ENCODE measurements at regions not wholly inside any gene's neighbourhood (a gene's known extent, or its start where the extent isn't known, plus 50 kb on each side); places are given as distances from the start of the nearest gene placed in this dataset.
"Not testable (repeated sequence)": the region's sequence is repeated elsewhere in the genome, so short reads cannot be mapped to it uniquely, and the experiment has no call there.

DNA sequence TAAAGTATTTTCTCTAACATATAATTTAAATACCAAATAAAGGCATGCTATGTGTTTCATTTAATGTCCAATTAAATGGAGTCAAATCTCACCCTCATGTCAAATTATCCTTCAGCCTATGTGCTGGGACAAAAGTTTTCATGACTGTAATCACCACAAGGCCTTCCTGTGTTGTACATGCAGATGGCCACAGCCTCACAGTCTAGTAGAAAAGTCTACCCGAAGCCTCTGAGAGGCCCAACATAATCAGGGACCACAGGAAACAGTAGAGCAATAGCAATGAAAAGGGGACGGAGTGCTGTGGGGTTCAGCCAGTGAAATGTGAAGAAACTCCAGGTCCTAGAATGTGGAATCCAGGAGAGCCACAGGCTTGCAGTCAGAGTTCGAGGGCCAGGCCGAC is 140.2 kb upstream of the KLF6 start:
- TF ChIP-seq, protein P1, sequence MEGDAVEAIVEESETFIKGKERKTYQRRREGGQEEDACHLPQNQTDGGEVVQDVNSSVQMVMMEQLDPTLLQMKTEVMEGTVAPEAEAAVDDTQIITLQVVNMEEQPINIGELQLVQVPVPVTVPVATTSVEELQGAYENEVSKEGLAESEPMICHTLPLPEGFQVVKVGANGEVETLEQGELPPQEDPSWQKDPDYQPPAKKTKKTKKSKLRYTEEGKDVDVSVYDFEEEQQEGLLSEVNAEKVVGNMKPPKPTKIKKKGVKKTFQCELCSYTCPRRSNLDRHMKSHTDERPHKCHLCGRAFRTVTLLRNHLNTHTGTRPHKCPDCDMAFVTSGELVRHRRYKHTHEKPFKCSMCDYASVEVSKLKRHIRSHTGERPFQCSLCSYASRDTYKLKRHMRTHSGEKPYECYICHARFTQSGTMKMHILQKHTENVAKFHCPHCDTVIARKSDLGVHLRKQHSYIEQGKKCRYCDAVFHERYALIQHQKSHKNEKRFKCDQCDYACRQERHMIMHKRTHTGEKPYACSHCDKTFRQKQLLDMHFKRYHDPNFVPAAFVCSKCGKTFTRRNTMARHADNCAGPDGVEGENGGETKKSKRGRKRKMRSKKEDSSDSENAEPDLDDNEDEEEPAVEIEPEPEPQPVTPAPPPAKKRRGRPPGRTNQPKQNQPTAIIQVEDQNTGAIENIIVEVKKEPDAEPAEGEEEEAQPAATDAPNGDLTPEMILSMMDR (IDR thresholded peaks at IDR 0.05), result no peak
- Mint-ChIP-seq H3K27ac (ENCODE audit: unreplicated experiment) (peak overlapping the region; percentile 1), H3K36me3 (ENCODE audit: unreplicated experiment) (no peaks in the 10 kb centered on the region), H3K4me1 (ENCODE audit: unreplicated experiment) (peaks cover 11% of the 10 kb centered on the region), H3K9me3 (ENCODE audit: unreplicated experiment) (no peaks in the 10 kb centered on the region), H3K27me3 (ENCODE audit: unreplicated experiment) (no peaks in the 10 kb centered on the region), H3K4me3 (ENCODE audit: unreplicated experiment) (no peak overlapping the region)
- DNase-seq (ENCODE audit: extremely low spot score, unreplicated experiment), result no peak

DNA sequence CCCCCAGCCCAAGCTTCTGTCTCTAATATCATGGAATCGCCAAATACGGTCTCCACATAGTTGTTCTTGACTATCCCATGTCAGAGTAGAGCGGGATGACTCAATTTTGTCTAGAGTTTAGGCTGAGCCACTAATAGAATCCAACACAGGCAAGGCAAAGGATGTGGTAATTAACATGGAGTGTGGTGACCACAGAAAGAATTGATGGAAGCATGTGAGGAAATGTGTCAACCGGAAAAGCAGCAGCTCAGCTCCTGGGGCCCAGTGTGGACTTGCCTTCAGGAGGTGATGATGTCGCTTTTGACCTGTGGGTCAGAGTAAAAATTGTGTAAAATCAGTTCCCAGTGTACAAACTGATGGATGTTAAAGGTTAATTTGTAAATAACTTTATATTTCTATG is 139.3 kb upstream of the KLF6 start:
- H3K9me3 Mint-ChIP-seq (ENCODE audit: unreplicated experiment), result no peaks in the 10 kb centered on the region

DNA sequence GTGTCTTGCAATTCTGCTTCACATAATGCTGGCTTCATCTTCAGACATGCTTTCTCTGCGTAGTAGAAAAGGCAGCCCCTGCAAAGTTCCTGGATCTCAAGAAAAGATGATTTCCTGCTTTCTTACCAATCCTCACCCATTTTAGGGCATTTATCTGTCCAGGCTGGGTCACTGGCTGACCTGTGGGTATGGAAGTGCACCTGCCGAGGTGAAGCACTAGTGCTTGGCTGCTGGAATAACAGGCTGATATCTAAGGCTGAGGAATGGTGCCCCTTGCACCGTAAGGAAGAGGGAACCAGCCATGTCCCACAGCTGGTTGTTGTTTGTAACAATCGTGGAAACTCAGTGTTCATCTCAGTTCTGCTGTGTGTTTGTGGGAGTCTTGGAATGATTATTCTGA is 138.0 kb upstream of the KLF6 start:
- no peak for DNase-seq (ENCODE audit: extremely low spot score, unreplicated experiment)
- Mint-ChIP-seq H3K27me3 (ENCODE audit: unreplicated experiment) (no peaks in the 10 kb centered on the region), H3K36me3 (ENCODE audit: unreplicated experiment) (no peaks in the 10 kb centered on the region), H3K4me3 (ENCODE audit: unreplicated experiment) (no peak overlapping the region), H3K27ac (ENCODE audit: unreplicated experiment) (no peak overlapping the region), H3K9me3 (ENCODE audit: unreplicated experiment) (peaks cover 12% of the 10 kb centered on the region), H3K4me1 (ENCODE audit: unreplicated experiment) (peaks cover 11% of the 10 kb centered on the region)
- TF ChIP-seq, protein P1 (IDR thresholded peaks at IDR 0.05), result no peak

More for the DNA sequence above, 139.3 kb upstream of the KLF6 start:
- H3K4me3 Mint-ChIP-seq (ENCODE audit: unreplicated experiment), result no peak overlapping the region
- peak overlapping the region; percentile 42 for H3K27ac Mint-ChIP-seq (ENCODE audit: unreplicated experiment)
- peaks cover 11% of the 10 kb centered on the region for H3K4me1 Mint-ChIP-seq (ENCODE audit: unreplicated experiment)
- no peaks in the 10 kb centered on the region for H3K36me3 Mint-ChIP-seq (ENCODE audit: unreplicated experiment)
- no peaks in the 10 kb centered on the region for H3K27me3 Mint-ChIP-seq (ENCODE audit: unreplicated experiment)
- no peak for DNase-seq (ENCODE audit: extremely low spot score, unreplicated experiment)
- TF ChIP-seq, protein P1 (IDR thresholded peaks at IDR 0.05), result no peak

DNA sequence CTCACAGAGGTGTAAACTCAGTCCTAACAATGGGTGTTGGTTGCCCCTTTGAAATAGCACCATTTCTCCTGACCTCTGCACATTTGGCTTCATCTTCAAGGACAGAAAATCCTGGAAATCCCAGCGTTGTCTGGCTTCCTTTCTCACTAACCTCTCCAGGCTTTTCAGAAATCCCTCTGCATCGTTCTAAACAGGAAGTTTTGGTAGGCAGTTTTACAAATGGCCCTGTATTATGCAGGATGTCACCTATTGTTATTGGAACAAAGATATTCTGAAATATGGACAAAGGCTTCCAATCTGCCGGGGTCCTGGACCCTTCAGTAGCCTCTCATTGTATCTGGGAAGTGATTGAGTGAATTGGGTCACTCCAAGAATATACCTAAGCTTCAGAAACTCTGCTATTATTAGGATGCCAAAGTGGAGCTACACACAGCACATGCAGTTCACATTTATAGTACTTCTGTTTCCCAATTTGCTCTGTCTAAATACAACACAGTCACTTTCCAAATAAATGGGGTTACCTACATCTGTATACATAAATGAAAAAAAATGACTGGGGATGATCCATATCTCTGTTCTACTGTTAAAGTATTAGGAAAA is 134.8 kb upstream of the KLF6 start:
- Mint-ChIP-seq H3K27me3 (ENCODE audit: unreplicated experiment) (no peaks in the 10 kb centered on the region), H3K4me1 (ENCODE audit: unreplicated experiment) (peaks cover 5% of the 10 kb centered on the region), H3K4me3 (ENCODE audit: unreplicated experiment) (no peak overlapping the region), H3K27ac (ENCODE audit: unreplicated experiment) (no peak overlapping the region), H3K36me3 (ENCODE audit: unreplicated experiment) (no peaks in the 10 kb centered on the region), H3K9me3 (ENCODE audit: unreplicated experiment) (peaks cover 16% of the 10 kb centered on the region)
- TF ChIP-seq, protein P1 (IDR thresholded peaks at IDR 0.05), result no peak
- no peak for DNase-seq (ENCODE audit: extremely low spot score, unreplicated experiment)

DNA sequence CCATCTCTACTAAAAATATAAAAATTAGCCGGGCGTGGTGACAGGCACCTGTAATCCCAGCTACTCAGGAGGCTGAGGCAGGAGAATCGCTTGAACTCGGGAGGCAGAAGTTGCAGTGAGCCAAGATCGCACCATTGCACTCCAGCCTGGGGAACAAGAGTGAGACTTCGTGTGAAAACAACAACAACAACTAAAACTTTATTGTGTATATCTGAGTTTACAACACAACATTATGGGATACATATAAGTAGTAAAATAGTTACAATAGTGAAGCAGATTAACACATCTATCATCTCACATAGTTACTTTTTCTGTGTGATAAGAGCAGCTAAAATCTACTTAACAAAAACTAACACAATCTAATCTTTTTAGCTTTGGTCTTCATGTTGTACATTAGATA is 132.4 kb upstream of the KLF6 start:
- not testable (repeated sequence) for DNase-seq (ENCODE audit: extremely low spot score, unreplicated experiment); H3K27ac Mint-ChIP-seq (ENCODE audit: unreplicated experiment); H3K4me3 Mint-ChIP-seq (ENCODE audit: unreplicated experiment); H3K27me3 Mint-ChIP-seq (ENCODE audit: unreplicated experiment); H3K36me3 Mint-ChIP-seq (ENCODE audit: unreplicated experiment); H3K4me1 Mint-ChIP-seq (ENCODE audit: unreplicated experiment)
- H3K9me3 Mint-ChIP-seq (ENCODE audit: unreplicated experiment), result peaks cover 16% of the 10 kb centered on the region

DNA sequence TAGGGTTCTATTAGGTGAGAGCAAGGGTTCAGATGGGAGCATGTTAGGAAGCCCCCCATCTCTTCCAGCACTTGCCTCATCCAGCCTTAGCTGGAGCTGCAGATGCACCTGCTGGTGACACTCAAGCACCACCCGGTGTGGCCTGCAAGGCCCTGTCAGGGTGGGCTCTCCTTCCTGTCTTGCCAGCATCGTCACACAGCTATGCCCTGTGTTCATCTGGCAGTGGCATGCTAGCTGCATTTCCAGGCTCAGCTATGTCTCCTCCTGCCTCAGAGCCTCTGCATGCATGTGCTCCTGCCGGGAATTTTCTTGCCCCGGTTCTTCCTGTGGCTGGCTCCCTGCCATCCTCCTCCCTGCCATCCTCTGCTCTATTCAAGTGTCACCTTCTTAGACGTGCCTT is 129.7 kb upstream of the KLF6 start:
- no peaks in the 10 kb centered on the region for H3K27me3 Mint-ChIP-seq (ENCODE audit: unreplicated experiment)
- no peak overlapping the region for H3K27ac Mint-ChIP-seq (ENCODE audit: unreplicated experiment)
- no peak overlapping the region for H3K4me3 Mint-ChIP-seq (ENCODE audit: unreplicated experiment)

More for the DNA sequence above, 129.7 kb upstream of the KLF6 start:
- Mint-ChIP-seq H3K4me1 (ENCODE audit: unreplicated experiment) (no peaks in the 10 kb centered on the region), H3K36me3 (ENCODE audit: unreplicated experiment) (no peaks in the 10 kb centered on the region), H3K9me3 (ENCODE audit: unreplicated experiment) (peaks cover 16% of the 10 kb centered on the region)
- DNase-seq (ENCODE audit: extremely low spot score, unreplicated experiment), result no peak
- TF ChIP-seq, protein P1 (IDR thresholded peaks at IDR 0.05), result no peak

Measured in osteocyte (in vitro differentiated cells).